Prostate gland (tissue), 2 donors: ENCODE measurements at regions not wholly inside any gene's neighbourhood (a gene's known extent, or its start where the extent isn't known, plus 50 kb on each side); places are given as distances from the start of the nearest gene placed in this dataset.

Source experiments
- DNase-seq: peaks from one replicate; pipeline ENCODE4 v3.0.0-alpha.2; 2019; ENCODE audit warnings: low spot score
- H3K27ac ChIP-seq, 2 donors: fragments of 200-600 bp; sonication (generic); 2 replicates each; pipeline ENCODE4 v1.5.1; 2017 to 2019
- H3K27me3 ChIP-seq: fragments of 200-600 bp; sonication (generic); replicated peaks from 2 replicates; pipeline ENCODE4 v1.5.1; 2019; ENCODE audit not compliant: insufficient read depth
- H3K36me3 ChIP-seq, 2 donors: fragments of 200-600 bp; sonication (generic); 1 replicate in 1 of 2; 2 replicates in 1 of 2; pipeline versions ENCODE4 v1.5.1 to v1.8.1; 2017 to 2019
- H3K4me1 ChIP-seq: fragments of 200-600 bp; sonication (generic); replicated peaks from 2 replicates; pipeline ENCODE4 v1.5.1; 2019
- H3K4me3 ChIP-seq, 2 donors: fragments of 200-600 bp; sonication (generic); 2 replicates each; pipeline ENCODE4 v1.5.1; 2017 to 2019
- H3K9me3 ChIP-seq: fragments of 200-600 bp; sonication (generic); 2 replicates; pipeline ENCODE4 v1.5.1; 2017
- POLR2A ChIP-seq: fragments of 450-650 bp; IDR thresholded peaks from one replicate; pipeline ENCODE4 v1.6.1; 2016; ENCODE audit warnings: antibody characterized with exemption, mild to moderate bottlenecking
- POLR2AphosphoS5 ChIP-seq: sonication (generic); formaldehyde crosslinking; IDR thresholded peaks from one replicate; pipeline ENCODE4 v1.6.1; 2017; ENCODE audit warnings: antibody characterized with exemption
- WGBS: methylation state at CpG from one replicate; pipeline ENCODE4 v1.1.5; 2018; 5-methylcytosine and 5-hydroxymethylcytosine counted together
- intact Hi-C: fragments of 100-400 bp; cut with DNase I; formaldehyde crosslinking; loops from one replicate; pipeline ENCODE4 v1.14.2; 2022
- TF ChIP-seq, protein P1 (sequence below), 4 experiments: fragments of 200-600 bp in 2 of 4; fragments of 450-650 bp in 2 of 4; sonication (generic) in 2 of 4; IDR thresholded peaks; 1 replicate in 3 of 4; 2 replicates in 1 of 4; pipeline ENCODE4 v1.5.1; 2016 to 2019; ENCODE audit warnings: antibody characterized with exemption in 4 of 4, mild to moderate bottlenecking in 2 of 4, moderate library complexity in 2 of 4

DNA sequence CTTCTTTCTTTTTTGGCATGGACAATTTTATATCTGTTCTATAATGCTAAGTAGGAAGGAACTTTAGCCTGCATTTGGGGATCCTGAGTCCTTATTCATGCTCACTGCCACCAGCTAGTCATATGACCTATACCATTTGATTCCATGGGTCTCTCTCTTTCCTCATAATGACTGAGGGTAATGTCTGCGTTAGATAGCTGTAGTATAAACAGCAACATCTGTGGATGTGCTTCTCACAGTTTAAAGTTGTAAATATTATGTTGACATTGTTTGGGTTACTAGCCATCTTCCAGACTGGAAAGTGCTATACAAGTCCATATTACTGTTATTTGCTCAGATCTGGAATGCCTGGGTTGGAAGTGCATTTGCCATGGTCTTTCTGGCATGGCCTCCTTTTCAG lies 274.9 kb upstream of the SEMA6D start:
- WGBS, result 85% methylated on average over 1 of the region's 1 CpG
- no peak overlapping the region for H3K27ac ChIP-seq
- no peaks in the 10 kb centered on the region for H3K4me1 ChIP-seq
- intact Hi-C loops, result no loop called here
- H3K4me3 ChIP-seq, result no peak overlapping the region
- no peaks in the 10 kb centered on the region for H3K27me3 ChIP-seq
- TF ChIP-seq POLR2A, result no peak
- H3K9me3 ChIP-seq, result no peaks in the 10 kb centered on the region
- no peaks in the 10 kb centered on the region for H3K36me3 ChIP-seq
- no peak for DNase-seq

DNA sequence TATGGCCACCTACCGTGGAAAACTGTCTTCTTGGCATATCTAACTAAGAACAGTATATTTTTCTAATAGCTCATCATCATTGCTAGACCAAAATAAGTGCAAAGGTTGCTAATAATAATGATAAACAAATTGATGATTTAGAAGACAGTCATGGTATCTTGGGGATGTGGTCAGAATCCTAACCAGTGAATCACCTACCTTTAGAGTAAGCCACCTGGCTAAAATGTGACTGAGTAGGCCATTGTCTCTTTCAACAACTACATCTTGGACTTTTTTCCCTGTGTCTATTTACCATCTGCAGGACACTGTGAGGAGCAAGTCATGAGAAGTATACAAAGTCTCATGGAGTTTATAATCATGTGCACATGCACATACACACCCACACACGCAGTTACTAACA lies 273.5 kb upstream of the SEMA6D start:
- TF ChIP-seq, protein P1, sequence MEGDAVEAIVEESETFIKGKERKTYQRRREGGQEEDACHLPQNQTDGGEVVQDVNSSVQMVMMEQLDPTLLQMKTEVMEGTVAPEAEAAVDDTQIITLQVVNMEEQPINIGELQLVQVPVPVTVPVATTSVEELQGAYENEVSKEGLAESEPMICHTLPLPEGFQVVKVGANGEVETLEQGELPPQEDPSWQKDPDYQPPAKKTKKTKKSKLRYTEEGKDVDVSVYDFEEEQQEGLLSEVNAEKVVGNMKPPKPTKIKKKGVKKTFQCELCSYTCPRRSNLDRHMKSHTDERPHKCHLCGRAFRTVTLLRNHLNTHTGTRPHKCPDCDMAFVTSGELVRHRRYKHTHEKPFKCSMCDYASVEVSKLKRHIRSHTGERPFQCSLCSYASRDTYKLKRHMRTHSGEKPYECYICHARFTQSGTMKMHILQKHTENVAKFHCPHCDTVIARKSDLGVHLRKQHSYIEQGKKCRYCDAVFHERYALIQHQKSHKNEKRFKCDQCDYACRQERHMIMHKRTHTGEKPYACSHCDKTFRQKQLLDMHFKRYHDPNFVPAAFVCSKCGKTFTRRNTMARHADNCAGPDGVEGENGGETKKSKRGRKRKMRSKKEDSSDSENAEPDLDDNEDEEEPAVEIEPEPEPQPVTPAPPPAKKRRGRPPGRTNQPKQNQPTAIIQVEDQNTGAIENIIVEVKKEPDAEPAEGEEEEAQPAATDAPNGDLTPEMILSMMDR (IDR thresholded peaks at IDR 0.05), result no peak
- TF ChIP-seq POLR2AphosphoS5 (no peak), POLR2A (no peak)
- H3K27me3 ChIP-seq, result no peaks in the 10 kb centered on the region
- no peaks in the 10 kb centered on the region for H3K9me3 ChIP-seq
- no peaks in the 10 kb centered on the region for H3K36me3 ChIP-seq
- H3K4me3 ChIP-seq, result no peak overlapping the region
- intact Hi-C loops, result no loop called here
- no peak for DNase-seq
- no peaks in the 10 kb centered on the region for H3K4me1 ChIP-seq
- no peak overlapping the region for H3K27ac ChIP-seq
- WGBS, result 92% methylated on average over 2 of the region's 2 CpGs

DNA sequence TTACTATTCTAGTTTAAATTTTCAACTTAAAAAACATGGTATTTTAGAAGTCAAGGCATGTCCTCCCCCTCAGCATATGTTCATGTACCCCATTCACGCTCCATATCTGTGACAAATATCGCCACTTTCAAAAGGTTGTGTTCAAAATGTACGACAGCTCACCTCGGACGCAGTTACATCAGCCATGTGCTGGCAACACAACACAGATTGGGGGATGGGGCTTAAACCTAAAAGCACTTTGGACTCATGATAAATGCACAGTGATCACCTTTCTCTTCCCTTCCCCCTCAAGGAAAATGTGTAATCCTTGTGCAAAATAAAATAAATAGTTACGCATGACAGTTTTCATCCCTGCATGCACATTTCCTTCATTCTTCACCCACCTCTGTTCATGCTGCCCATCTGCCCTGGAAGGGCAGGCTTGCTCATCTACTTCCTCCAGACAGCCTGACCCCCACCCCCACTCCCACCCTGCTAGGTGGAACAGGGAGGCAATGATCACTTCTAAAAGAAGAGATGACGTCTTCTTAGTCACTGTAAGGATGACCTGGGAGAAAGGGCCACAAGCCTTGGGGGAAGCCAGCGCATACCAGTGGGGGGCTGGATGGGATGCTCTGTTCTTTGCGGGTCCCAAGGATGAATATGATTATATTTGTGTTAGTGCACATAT lies 271.4 kb upstream of the SEMA6D start:
- DNase-seq, result no peak
- H3K9me3 ChIP-seq, result no peaks in the 10 kb centered on the region
- intact Hi-C loops, result no loop called here
- H3K27me3 ChIP-seq, result no peaks in the 10 kb centered on the region
- H3K4me3 ChIP-seq, result no peak overlapping the region
- TF ChIP-seq, protein P1 (IDR thresholded peaks at IDR 0.05), result no peak
- TF ChIP-seq POLR2AphosphoS5 (no peak), POLR2A (no peak)
- H3K4me1 ChIP-seq, result no peaks in the 10 kb centered on the region
- H3K27ac ChIP-seq, result no peak overlapping the region
- 99% methylated on average over 9 of the region's 9 CpGs for WGBS
- H3K36me3 ChIP-seq, result no peaks in the 10 kb centered on the region

DNA sequence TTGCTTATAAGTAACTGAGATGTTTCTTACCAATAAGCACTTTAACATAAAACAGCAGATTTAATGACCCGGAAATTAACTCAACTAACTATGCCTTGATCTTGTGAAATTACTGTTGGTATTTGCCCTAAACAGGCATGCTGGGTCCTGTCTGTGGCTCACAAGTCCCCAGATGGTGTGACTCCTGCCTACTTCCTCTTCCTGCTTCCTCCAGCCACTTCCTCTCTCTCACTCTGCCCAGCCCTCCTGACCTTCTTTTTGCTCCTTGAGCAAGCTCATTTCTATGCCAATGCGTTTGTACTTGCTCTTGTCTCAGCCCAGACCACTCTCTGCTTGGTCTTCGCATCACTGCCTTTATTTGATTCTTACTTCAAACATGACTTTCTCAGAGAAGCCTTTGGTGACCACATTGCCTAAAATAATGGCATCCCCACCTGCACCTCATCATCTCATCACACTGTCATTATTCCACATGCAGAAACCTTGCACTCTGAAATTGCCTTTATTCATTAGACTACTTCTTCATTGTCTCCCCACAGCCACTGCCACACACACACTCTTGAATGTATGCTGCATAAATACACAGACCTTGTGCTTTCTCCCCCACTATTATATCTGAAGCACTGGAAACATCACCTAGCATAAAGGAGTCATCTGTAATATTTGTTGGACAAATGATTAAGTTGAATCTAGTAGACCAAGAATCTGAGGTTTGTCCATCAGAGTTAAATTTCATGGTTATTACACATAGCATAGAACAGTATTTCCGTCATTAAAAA lies 256.3 kb upstream of the SEMA6D start:
- no peak for DNase-seq
- no peaks in the 10 kb centered on the region for H3K9me3 ChIP-seq
- intact Hi-C loops, result no loop called here
- 86% methylated on average over 4 of the region's 4 CpGs for WGBS
- no peak overlapping the region for H3K4me3 ChIP-seq
- H3K27me3 ChIP-seq, result no peaks in the 10 kb centered on the region
- H3K27ac ChIP-seq, result no peak overlapping the region
- H3K36me3 ChIP-seq, result no peaks in the 10 kb centered on the region
- TF ChIP-seq, protein P1 (IDR thresholded peaks at IDR 0.05), result no peak
- TF ChIP-seq POLR2AphosphoS5 (no peak), POLR2A (no peak)
- H3K4me1 ChIP-seq, result no peaks in the 10 kb centered on the region

DNA sequence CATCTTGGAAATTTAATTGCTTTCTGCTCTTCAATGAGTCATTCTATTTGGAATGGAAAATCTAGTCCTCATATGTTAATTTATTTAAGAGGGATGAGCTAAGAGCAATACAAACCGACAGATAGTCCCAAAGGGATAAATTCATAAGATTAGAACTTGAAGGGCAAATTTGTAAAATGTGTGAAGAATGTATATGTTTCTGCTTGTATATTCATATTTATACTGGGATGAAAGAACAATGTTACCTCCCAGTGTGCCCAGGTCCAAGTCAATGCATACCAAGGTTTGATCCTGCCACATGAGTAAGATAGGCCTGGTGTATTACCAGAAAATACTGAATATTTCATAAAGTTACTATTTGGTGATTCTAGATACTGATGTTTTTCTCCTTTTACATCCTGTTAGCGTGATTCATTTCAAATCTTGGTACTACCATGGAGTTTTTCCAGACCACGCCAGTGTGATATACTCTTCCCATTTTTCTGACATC lies 255.6 kb upstream of the SEMA6D start:
- intact Hi-C loops, result no loop called here
- no peak for DNase-seq
- H3K27me3 ChIP-seq, result no peaks in the 10 kb centered on the region
- no peaks in the 10 kb centered on the region for H3K4me1 ChIP-seq
- no peaks in the 10 kb centered on the region for H3K9me3 ChIP-seq
- no peaks in the 10 kb centered on the region for H3K36me3 ChIP-seq
- TF ChIP-seq POLR2A (no peak), POLR2AphosphoS5 (no peak)
- TF ChIP-seq, protein P1 (IDR thresholded peaks at IDR 0.05), result no peak
- WGBS, result 90% methylated on average over 3 of the region's 3 CpGs
- no peak overlapping the region for H3K4me3 ChIP-seq
- no peak overlapping the region for H3K27ac ChIP-seq
